GM21367 (cell line): ENCODE measurements at regions not wholly inside any gene's neighbourhood (a gene's known extent, or its start where the extent isn't known, plus 50 kb on each side); places are given as distances from the start of the nearest gene placed in this dataset.
"Not testable (repeated sequence)": the region's sequence is repeated elsewhere in the genome, so short reads cannot be mapped to it uniquely, and the experiment has no call there.

Source experiments
- ATAC-seq: cut with Tn5 transposase; IDR thresholded peaks from one replicate; pipeline ENCODE4 v1.9.1; 2021; ENCODE audit not compliant: unreplicated experiment

GRCh38 chr11:43194459-43194858 is 117.3 kb upstream of the API5 start:
- ATAC-seq: not testable (repeated sequence)

DNA sequence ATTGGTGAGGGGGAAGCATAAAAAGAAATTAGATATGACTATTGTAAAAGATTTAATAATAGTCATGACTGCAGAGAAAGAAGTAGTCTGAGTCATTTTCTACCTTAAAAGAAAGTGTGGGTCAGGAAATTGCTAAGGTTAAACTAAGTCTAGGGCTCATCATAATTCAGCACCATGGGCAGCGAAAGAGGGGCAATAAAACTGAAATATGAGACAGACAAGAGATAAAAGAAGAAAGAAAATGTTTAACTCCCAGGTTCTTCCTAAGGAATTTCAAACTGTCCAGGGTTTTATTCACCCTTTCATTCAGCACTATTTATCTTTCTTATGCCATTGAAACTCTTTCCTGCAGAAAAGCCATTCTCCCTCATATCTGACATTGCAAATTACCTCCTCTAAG is 114.4 kb upstream of the API5 start:
- no peak for ATAC-seq

GRCh38 chr11:43200031-43200430 is 111.8 kb upstream of the API5 start:
- no peak for ATAC-seq

- ATAC-seq: no peak
Observed at GRCh38 chr11:43212279-43212678, 99.5 kb upstream of the API5 start.

DNA sequence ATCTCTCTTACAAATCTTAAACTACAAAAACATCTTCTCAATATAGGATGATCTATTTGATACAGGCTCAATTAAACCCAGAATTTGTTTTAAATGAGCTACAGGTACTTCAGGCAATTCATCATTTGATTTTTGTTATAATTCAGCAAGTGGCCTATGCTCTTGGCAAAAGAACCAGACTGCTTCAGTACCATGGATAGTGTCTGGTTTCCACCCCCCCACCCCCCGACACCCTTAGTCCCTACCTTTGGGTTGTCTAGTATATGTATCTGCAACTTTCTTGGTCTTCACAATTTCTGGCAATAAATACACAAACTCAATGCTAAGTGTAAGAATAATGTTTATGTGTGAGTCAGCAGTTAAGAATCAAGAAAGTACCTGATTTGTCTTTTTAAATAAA is 97.3 kb upstream of the API5 start:
- ATAC-seq: no peak

DNA sequence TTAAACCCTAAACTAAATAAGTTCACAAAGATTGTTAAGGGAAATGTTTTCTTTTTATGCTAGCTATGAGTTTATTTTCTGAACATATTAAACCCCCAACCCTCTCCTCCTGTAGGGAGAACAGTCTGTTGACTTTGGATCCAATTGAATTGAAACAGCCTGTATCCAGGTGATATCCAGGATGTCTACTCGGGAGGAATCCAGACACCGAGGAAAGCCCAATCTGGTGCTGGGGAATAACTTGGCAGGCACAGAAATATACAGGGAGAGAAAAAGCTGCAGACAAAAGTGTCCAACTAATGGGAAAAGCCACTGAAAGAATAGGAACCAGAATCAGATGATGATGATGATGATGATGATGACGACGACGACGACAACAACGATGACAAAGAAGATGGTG is 93.9 kb upstream of the API5 start:
- ATAC-seq: no peak

- no peak for ATAC-seq
Observed at GRCh38 chr11:43222215-43222614, 89.6 kb upstream of the API5 start.

- ATAC-seq: no peak
Observed at GRCh38 chr11:43223026-43223425, 88.8 kb upstream of the API5 start.

DNA sequence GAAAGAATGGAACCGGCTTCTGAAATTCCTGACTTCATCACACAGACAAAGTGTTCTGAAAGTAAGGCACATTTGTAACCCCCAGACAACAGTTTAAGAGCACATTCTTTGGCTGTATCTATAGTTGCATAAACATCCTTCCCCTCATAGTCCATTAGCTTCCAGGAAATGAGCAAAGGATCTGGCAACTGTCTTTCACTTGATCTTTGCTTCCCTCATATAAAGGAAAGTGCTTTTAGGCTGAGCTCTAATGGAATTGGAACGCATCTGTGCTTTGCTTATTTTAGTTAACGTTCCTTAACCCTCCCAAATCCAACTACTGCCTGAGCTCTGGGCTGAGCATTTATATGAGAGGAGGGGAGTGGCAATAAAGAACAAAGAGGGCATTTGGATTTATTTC is 76.9 kb upstream of the API5 start:
- ATAC-seq: no peak

DNA sequence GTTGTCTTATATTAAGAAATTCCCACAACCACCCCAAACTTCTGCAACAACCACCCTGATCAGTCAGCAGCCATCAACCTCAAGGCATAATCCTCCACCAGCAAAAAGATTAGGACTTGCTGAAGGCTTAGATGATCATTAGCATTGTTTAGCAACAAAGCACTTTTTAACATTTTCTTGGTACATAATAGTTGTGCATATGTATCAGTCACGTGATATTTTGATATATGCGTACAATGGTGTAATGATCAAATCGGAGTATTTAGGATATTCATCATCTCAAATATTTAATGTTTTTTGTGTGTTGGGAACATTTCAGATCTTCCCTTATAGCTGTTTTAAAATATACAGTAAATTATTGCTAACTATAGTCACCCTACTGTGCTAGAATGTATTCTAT is 73.5 kb upstream of the API5 start:
- no peak for ATAC-seq

GRCh38 chr11:43239791-43240190 is 72.0 kb upstream of the API5 start:
- ATAC-seq: no peak

DNA sequence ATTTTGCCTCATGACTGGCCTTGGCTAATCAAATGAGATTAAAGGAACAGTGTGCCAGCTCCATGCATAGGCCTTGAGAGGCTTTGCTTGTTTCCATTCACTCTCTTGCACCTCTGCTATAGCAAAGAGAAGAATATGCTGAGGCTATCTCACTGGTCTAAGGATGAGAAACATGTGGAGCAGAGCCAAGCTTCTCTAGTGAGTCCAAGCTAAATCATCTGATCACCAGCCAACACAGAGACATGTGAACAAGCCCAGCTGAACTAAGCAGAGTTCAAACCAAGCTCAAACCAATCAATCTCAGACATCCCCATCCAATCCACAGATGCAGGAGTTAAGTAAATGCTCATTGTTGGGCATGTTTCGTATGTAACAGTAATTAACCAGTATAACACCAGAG is 69.4 kb upstream of the API5 start:
- ATAC-seq: no peak

DNA sequence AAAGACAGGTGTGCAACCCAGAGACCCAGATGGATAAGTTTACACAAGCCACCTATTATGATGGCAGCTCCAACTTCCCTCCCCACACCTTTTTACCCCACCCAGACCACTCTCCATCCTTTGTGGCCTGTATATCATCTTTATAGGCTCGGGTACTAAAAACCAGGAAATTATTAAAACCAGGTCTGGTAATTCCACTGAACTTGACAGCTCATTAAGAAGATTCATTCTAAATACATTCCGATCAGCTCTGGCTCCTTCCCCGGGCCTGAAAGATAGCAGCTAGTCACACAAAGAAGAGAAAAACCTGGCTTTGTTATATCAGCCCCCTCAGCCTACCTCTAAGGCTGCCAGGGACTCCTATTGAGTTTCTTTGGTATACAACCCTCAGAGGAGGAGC is 67.9 kb upstream of the API5 start:
- ATAC-seq: no peak

DNA sequence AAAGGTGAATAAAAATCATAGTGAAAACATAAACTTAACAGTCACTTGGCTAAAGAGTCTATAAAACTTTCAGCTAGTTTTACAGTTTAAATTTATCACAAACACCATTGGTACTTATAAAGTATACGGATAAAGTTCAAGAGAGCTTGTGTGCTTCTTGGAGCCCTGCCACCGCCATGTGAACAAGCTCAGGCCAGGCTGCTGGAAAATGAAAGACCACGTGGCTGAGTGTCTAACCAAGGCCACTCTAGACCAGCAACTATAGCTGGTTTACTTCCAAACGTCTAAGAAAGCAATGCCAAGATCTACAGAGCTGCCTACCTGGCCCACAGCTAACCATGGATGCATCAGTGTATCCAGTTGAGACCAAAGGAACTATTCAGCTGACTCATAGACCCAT is 66.3 kb upstream of the API5 start:
- no peak for ATAC-seq

GRCh38 chr11:43250309-43250708 is 61.5 kb upstream of the API5 start:
- ATAC-seq: no peak

- ATAC-seq: no peak
Observed at GRCh38 chr11:43261775-43262174, 50.0 kb upstream of the API5 start.
